ENCODE measurements at regions not wholly inside any gene's neighbourhood (a gene's known extent, or its start where the extent isn't known, plus 50 kb on each side); places are given as distances from the start of the nearest gene placed in this dataset.
A peak's percentile ranks its signal among the peaks of the same experiment; 100 is the strongest.

- no peak for TF ChIP-seq CTCF (IDR thresholded peaks at IDR 0.05)
- intact Hi-C loops (cut with DNase I) = no loop called here
- H3K27ac ChIP-seq = peak overlapping the region in 1 of 10 donors; percentile 32
Measured at GRCh38 chr2:196333397-196333796, 162.0 kb upstream of the STK17B start.

GRCh38 chr2:196334710-196335109, 163.3 kb upstream of the STK17B start:
- Histone ChIP-seq H3K27ac (peak overlapping the region in 1 of 10 donors; percentile 24), H3K4me3 (no peak overlapping the region), H3K9me3 (no peaks in the 10 kb centered on the region), H3K36me3 (peaks cover 0 to 19% (median 0%) of the 10 kb centered on the region in 9 donors), H3K4me1 (peaks cover 0 to 92% (median 35%) of the 10 kb centered on the region in 9 donors), H3K27me3 (no peaks in the 10 kb centered on the region)
- 54 to 64% methylated on average over 3 of the region's 3 CpGs for WGBS, 2 donors
- DNase-seq (no peak), ATAC-seq (no peak)
- intact Hi-C loops (cut with DNase I) = loop anchor here in 4 of 10 donors (5.0 kb wide), 4 partner anchors 32 to 257 kb away; no protein-coding TSS in a partner anchor
- TF ChIP-seq CTCF (IDR thresholded peaks at IDR 0.05) = no peak

More at GRCh38 chr2:196333397-196333796, 162.0 kb upstream of the STK17B start:
- Histone ChIP-seq H3K4me3 (no peak overlapping the region), H3K4me1 (peaks cover 0 to 92% (median 42%) of the 10 kb centered on the region in 9 donors), H3K36me3 (peaks cover 0 to 19% (median 0%) of the 10 kb centered on the region in 9 donors), H3K27me3 (no peaks in the 10 kb centered on the region), H3K9me3 (no peaks in the 10 kb centered on the region)
- ATAC-seq = no peak
- no peak for DNase-seq

- TF ChIP-seq CTCF (IDR thresholded peaks at IDR 0.05) = no peak
- 54 to 58% methylated on average over 6 of the region's 6 CpGs for WGBS, 2 donors
- H3K27ac ChIP-seq = peak overlapping the region in 1 of 10 donors; percentile 24
- no peak overlapping the region for H3K4me3 ChIP-seq
- intact Hi-C loops (cut with DNase I) = loop anchor here in 4 of 10 donors (5.0 kb wide), 4 partner anchors 33 to 258 kb away; no protein-coding TSS in a partner anchor
- no peak for ATAC-seq
- H3K9me3 ChIP-seq = no peaks in the 10 kb centered on the region
- H3K4me1 ChIP-seq = peaks cover 0 to 92% (median 32%) of the 10 kb centered on the region in 9 donors
- DNase-seq = no peak
- peaks cover 0 to 19% (median 0%) of the 10 kb centered on the region in 9 donors for H3K36me3 ChIP-seq
- no peaks in the 10 kb centered on the region for H3K27me3 ChIP-seq
Measured at GRCh38 chr2:196335221-196335634, 163.8 kb upstream of the STK17B start.

- intact Hi-C loops (cut with DNase I) = loop anchor here in 4 of 10 donors (2.0 to 5.0 kb wide), 5 partner anchors 34 to 259 kb away; no protein-coding TSS in a partner anchor
- 74 to 79% methylated on average over 6 of the region's 6 CpGs for WGBS, 2 donors
- Histone ChIP-seq H3K27ac (no peak overlapping the region), H3K27me3 (no peaks in the 10 kb centered on the region), H3K4me3 (no peak overlapping the region), H3K9me3 (no peaks in the 10 kb centered on the region), H3K36me3 (peaks cover 0 to 19% (median 0%) of the 10 kb centered on the region in 9 donors), H3K4me1 (peaks cover 0 to 91% (median 28%) of the 10 kb centered on the region in 9 donors)
- no peak for TF ChIP-seq CTCF (IDR thresholded peaks at IDR 0.05)
- ATAC-seq = no peak
- DNase-seq = no peak
Measured at GRCh38 chr2:196336207-196336606, 164.8 kb upstream of the STK17B start.
